WTC11 (cell line): ENCODE measurements at regions not wholly inside any gene's neighbourhood (a gene's known extent, or its start where the extent isn't known, plus 50 kb on each side); places are given as distances from the start of the nearest gene placed in this dataset.
"Not testable (repeated sequence)": the region's sequence is repeated elsewhere in the genome, so short reads cannot be mapped to it uniquely, and the experiment has no call there.

Source experiments
- FOXJ3 ChIP-seq: sonication (generic); formaldehyde crosslinking; IDR thresholded peaks from 2 replicates; pipeline ENCODE4 v1.9.0; 2021; ENCODE audit warnings: missing genetic modification reagents, mild to moderate bottlenecking, borderline replicate concordance
- JUN ChIP-seq: sonication (generic); formaldehyde crosslinking; IDR thresholded peaks from 2 replicates; pipeline ENCODE4 v1.8.0; 2023; ENCODE audit warnings: mild to moderate bottlenecking, missing genetic modification reagents
- MYBL2 ChIP-seq: sonication (generic); formaldehyde crosslinking; IDR thresholded peaks from 2 replicates; pipeline ENCODE4 v1.8.1; 2023; ENCODE audit warnings: mild to moderate bottlenecking, moderate library complexity, missing genetic modification reagents
- NR3C1 ChIP-seq: sonication (generic); formaldehyde crosslinking; conservative IDR thresholded peaks from 2 replicates; pipeline ENCODE4 v1.8.1; 2023; ENCODE audit warnings: low read depth, mild to moderate bottlenecking, missing genetic modification reagents
- RELA ChIP-seq: sonication (generic); formaldehyde crosslinking; IDR thresholded peaks from 2 replicates; pipeline ENCODE4 v1.8.1; 2022; ENCODE audit warnings: missing genetic modification reagents, mild to moderate bottlenecking, borderline replicate concordance
- SMAD4 ChIP-seq: sonication (generic); formaldehyde crosslinking; IDR thresholded peaks from 2 replicates; pipeline ENCODE4 v1.8.0; 2022; ENCODE audit warnings: mild to moderate bottlenecking, missing genetic modification reagents
- TEAD4 ChIP-seq: sonication (generic); formaldehyde crosslinking; IDR thresholded peaks from 2 replicates; pipeline ENCODE4 v1.8.0; 2022; ENCODE audit warnings: mild to moderate bottlenecking, missing genetic modification reagents
- TF ChIP-seq, protein P1 (sequence below): sonication (generic); formaldehyde crosslinking; IDR thresholded peaks from 2 replicates; pipeline ENCODE4 v1.8.0; 2022; ENCODE audit warnings: mild to moderate bottlenecking, missing genetic modification reagents
- TF ChIP-seq, protein P2 (sequence below): sonication (generic); formaldehyde crosslinking; IDR thresholded peaks from 2 replicates; pipeline ENCODE4 v1.8.1; 2022; ENCODE audit warnings: low read depth, mild to moderate bottlenecking, moderate library complexity, missing genetic modification reagents, borderline replicate concordance
- TF ChIP-seq, protein P3 (sequence below): fragments of 200-600 bp; IDR thresholded peaks from 2 replicates; pipeline ENCODE4 v1.8.0; 2022; ENCODE audit warnings: antibody characterized with exemption
- TF ChIP-seq, protein P4 (sequence below): sonication (generic); formaldehyde crosslinking; IDR thresholded peaks from 2 replicates; pipeline ENCODE4 v1.8.1; 2022; ENCODE audit warnings: mild to moderate bottlenecking, missing genetic modification reagents, moderate library complexity, borderline replicate concordance
- TF ChIP-seq, protein P5 (sequence below): sonication (generic); formaldehyde crosslinking; IDR thresholded peaks from 2 replicates; pipeline ENCODE4 v1.8.0; 2023; ENCODE audit warnings: mild to moderate bottlenecking, missing genetic modification reagents

DNA sequence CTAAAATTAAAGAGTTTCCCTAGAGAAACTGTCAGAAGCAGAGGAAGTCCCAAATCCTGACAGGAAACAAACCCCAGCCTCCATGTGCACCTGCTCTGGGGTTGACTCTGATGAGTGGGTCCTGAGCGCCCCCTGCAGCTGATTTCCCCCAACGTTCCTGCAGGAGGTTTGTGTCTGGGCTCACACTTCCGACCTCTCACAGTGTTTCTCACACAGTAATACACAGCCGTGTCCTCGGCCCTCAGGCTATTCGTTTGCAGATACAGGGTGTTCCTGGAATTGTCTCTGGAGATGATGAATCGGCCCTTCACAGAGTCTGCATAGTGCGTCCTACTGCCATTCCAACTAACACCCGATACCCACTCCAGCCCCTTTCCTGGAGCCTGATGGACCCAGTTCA, 862.8 kb downstream of the TMEM121 start:
- not testable (repeated sequence) for TF ChIP-seq FOXJ3 (CRISPR knock-in tag); MYBL2; TEAD4 (CRISPR knock-in tag); RELA (CRISPR knock-in tag); JUN (CRISPR knock-in tag); NR3C1 (CRISPR knock-in tag); SMAD4 (CRISPR knock-in tag)
- TF ChIP-seq, protein P1, sequence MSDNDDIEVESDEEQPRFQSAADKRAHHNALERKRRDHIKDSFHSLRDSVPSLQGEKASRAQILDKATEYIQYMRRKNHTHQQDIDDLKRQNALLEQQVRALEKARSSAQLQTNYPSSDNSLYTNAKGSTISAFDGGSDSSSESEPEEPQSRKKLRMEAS, result not testable (repeated sequence)
- TF ChIP-seq, protein P2, sequence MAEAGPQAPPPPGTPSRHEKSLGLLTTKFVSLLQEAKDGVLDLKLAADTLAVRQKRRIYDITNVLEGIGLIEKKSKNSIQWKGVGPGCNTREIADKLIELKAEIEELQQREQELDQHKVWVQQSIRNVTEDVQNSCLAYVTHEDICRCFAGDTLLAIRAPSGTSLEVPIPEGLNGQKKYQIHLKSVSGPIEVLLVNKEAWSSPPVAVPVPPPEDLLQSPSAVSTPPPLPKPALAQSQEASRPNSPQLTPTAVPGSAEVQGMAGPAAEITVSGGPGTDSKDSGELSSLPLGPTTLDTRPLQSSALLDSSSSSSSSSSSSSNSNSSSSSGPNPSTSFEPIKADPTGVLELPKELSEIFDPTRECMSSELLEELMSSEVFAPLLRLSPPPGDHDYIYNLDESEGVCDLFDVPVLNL (CRISPR knock-in tag), result not testable (repeated sequence)
- TF ChIP-seq, protein P3, sequence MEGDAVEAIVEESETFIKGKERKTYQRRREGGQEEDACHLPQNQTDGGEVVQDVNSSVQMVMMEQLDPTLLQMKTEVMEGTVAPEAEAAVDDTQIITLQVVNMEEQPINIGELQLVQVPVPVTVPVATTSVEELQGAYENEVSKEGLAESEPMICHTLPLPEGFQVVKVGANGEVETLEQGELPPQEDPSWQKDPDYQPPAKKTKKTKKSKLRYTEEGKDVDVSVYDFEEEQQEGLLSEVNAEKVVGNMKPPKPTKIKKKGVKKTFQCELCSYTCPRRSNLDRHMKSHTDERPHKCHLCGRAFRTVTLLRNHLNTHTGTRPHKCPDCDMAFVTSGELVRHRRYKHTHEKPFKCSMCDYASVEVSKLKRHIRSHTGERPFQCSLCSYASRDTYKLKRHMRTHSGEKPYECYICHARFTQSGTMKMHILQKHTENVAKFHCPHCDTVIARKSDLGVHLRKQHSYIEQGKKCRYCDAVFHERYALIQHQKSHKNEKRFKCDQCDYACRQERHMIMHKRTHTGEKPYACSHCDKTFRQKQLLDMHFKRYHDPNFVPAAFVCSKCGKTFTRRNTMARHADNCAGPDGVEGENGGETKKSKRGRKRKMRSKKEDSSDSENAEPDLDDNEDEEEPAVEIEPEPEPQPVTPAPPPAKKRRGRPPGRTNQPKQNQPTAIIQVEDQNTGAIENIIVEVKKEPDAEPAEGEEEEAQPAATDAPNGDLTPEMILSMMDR, result not testable (repeated sequence)
- TF ChIP-seq, protein P4, sequence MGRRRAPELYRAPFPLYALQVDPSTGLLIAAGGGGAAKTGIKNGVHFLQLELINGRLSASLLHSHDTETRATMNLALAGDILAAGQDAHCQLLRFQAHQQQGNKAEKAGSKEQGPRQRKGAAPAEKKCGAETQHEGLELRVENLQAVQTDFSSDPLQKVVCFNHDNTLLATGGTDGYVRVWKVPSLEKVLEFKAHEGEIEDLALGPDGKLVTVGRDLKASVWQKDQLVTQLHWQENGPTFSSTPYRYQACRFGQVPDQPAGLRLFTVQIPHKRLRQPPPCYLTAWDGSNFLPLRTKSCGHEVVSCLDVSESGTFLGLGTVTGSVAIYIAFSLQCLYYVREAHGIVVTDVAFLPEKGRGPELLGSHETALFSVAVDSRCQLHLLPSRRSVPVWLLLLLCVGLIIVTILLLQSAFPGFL (CRISPR knock-in tag), result not testable (repeated sequence)
- TF ChIP-seq, protein P5, sequence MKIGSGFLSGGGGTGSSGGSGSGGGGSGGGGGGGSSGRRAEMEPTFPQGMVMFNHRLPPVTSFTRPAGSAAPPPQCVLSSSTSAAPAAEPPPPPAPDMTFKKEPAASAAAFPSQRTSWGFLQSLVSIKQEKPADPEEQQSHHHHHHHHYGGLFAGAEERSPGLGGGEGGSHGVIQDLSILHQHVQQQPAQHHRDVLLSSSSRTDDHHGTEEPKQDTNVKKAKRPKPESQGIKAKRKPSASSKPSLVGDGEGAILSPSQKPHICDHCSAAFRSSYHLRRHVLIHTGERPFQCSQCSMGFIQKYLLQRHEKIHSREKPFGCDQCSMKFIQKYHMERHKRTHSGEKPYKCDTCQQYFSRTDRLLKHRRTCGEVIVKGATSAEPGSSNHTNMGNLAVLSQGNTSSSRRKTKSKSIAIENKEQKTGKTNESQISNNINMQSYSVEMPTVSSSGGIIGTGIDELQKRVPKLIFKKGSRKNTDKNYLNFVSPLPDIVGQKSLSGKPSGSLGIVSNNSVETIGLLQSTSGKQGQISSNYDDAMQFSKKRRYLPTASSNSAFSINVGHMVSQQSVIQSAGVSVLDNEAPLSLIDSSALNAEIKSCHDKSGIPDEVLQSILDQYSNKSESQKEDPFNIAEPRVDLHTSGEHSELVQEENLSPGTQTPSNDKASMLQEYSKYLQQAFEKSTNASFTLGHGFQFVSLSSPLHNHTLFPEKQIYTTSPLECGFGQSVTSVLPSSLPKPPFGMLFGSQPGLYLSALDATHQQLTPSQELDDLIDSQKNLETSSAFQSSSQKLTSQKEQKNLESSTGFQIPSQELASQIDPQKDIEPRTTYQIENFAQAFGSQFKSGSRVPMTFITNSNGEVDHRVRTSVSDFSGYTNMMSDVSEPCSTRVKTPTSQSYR (CRISPR knock-in tag), result not testable (repeated sequence)
